Caco-2 (cell line): ENCODE measurements at regions not wholly inside any gene's neighbourhood (a gene's known extent, or its start where the extent isn't known, plus 50 kb on each side); places are given as distances from the start of the nearest gene placed in this dataset.

Experiments used
- BruUV-seq: library from RNA; stranded (reverse); fragments of 400-500 nt; replicated peaks from 2 replicates; lab custom pipeline; 2021; lab: Mats Ljungman, UMichigan
- CTCF ChIA-PET: fragments of 300-600 bp; sonication (Branson Sonifier 250); formaldehyde crosslinking; loops from one replicate; lab custom pipeline; 2022; ENCODE audit warnings: antibody characterized with exemption; lab: Charles Lee
- POLR2A ChIA-PET: fragments of 300-600 bp; sonication (Branson Sonifier 250); formaldehyde crosslinking; loops from one replicate; lab custom pipeline; 2022; ENCODE audit warnings: antibody characterized with exemption; lab: Charles Lee
- DNase-seq, 2 experiments: peaks; one replicate each; pipeline versions ENCODE4 v3.0.0 to v3.0.0-alpha.2; 2020 to 2022
- H3K27me3 ChIP-seq: replicated peaks from 2 replicates; pipeline ENCODE4 v1.6.0; 2011; ENCODE audit warnings: low read length; ENCODE audit not compliant: control insufficient read depth, insufficient read depth
- H3K36me3 ChIP-seq: 2 replicates; pipeline ENCODE4 v1.5.1; 2011; ENCODE audit warnings: low read length; ENCODE audit not compliant: control insufficient read depth, insufficient read depth
- H3K4me1 ChIP-seq: fragments of 250-450 bp; sonication (Bioruptor Pico); 2 replicates; pipeline ENCODE4 v1.5.1; 2020; ENCODE audit warnings: mild to moderate bottlenecking
- H3K4me3 ChIP-seq: 2 replicates; pipeline ENCODE4 v1.5.1; 2011; ENCODE audit warnings: low read depth, mild to moderate bottlenecking, control low read depth, low read length
- H3K9me3 ChIP-seq: fragments of 250-450 bp; sonication (Bioruptor Pico); 2 replicates; pipeline ENCODE4 v1.5.1; 2020; ENCODE audit warnings: mild to moderate bottlenecking, moderate library complexity
- H3K27ac Mint-ChIP-seq: one replicate; pipeline ENCODE4 v1.8.0; 2022; ENCODE audit warnings: mixed read lengths; ENCODE audit not compliant: unreplicated experiment
- H3K27me3 Mint-ChIP-seq: one replicate; pipeline ENCODE4 v1.8.0; 2022; ENCODE audit warnings: mixed read lengths; ENCODE audit not compliant: insufficient read depth, unreplicated experiment
- H3K36me3 Mint-ChIP-seq: one replicate; pipeline ENCODE4 v1.8.0; 2022; ENCODE audit warnings: mild to moderate bottlenecking, mixed read lengths; ENCODE audit not compliant: insufficient read depth, unreplicated experiment
- H3K4me1 Mint-ChIP-seq: one replicate; pipeline ENCODE4 v1.8.0; 2022; ENCODE audit warnings: low read depth, mixed read lengths; ENCODE audit not compliant: unreplicated experiment
- H3K4me3 Mint-ChIP-seq: one replicate; pipeline ENCODE4 v1.8.0; 2022; ENCODE audit warnings: mild to moderate bottlenecking, moderate library complexity, mixed read lengths; ENCODE audit not compliant: unreplicated experiment
- H3K9me3 Mint-ChIP-seq: one replicate; pipeline ENCODE4 v1.8.0; 2022; ENCODE audit warnings: mixed read lengths; ENCODE audit not compliant: unreplicated experiment
- CTCF ChIP-seq, 2 experiments: fragments of 200-600 bp in 1 of 2; IDR thresholded peaks; 1 replicate in 1 of 2; 2 replicates in 1 of 2; pipeline versions ENCODE4 v1.5.1 to v1.8.0; 2011 to 2022; ENCODE audit warnings: antibody characterized with exemption in 1 of 2, control low read depth in 1 of 2, inconsistent platforms in 1 of 2, low read depth in 1 of 2, low read length in 1 of 2, mild to moderate bottlenecking in 1 of 2, moderate library complexity in 1 of 2; ENCODE audit not compliant: insufficient read depth in 1 of 2, severe bottlenecking in 1 of 2, unreplicated experiment in 1 of 2
- intact Hi-C: fragments of 100-400 bp; cut with micrococcal nuclease; formaldehyde crosslinking; loops from one replicate; pipeline ENCODE4 v1.10.0; 2022; ENCODE audit not compliant: unreplicated experiment

GRCh38 chr13:104309431-104309830, 1243.2 kb upstream of the SLC10A2 start:
- no peaks in the 10 kb centered on the region for H3K36me3 Mint-ChIP-seq
- Histone ChIP-seq H3K4me3 (no peak overlapping the region), H3K4me1 (peaks cover 4% of the 10 kb centered on the region; the same call in 1 of the 2 replicates), H3K27me3 (no peaks in the 10 kb centered on the region), H3K36me3 (no peaks in the 10 kb centered on the region), H3K9me3 (peaks cover 5% of the 10 kb centered on the region; the same call in 1 of the 2 replicates)
- H3K27ac Mint-ChIP-seq, result no peak overlapping the region
- peaks cover 7% of the 10 kb centered on the region for H3K4me1 Mint-ChIP-seq
- H3K9me3 Mint-ChIP-seq, result no peaks in the 10 kb centered on the region
- TF ChIP-seq CTCF (IDR thresholded peaks at IDR 0.05; ENCODE audit: insufficient read depth in 1 of 2, low read depth in 1 of 2, low read length in 1 of 2, severe bottlenecking in 1 of 2, unreplicated experiment in 1 of 2), result no peak
- no peak overlapping the region for H3K4me3 Mint-ChIP-seq
- intact Hi-C loops, result no loop called here
- no TSS peak for BruUV-seq
- CTCF ChIA-PET, result no interaction called here
- no peaks in the 10 kb centered on the region for H3K27me3 Mint-ChIP-seq
- DNase-seq, result no peak
- POLR2A ChIA-PET, result no interaction called here

GRCh38 chr13:104301171-104301975, 1235.2 kb upstream of the SLC10A2 start:
- intact Hi-C loops, result no loop called here
- H3K27me3 ChIP-seq, result no peaks in the 10 kb centered on the region
- no peaks in the 10 kb centered on the region for H3K4me1 ChIP-seq
- ChIA-PET POLR2A (no interaction called here), CTCF (no interaction called here)
- no TSS peak for BruUV-seq
- no peak for TF ChIP-seq CTCF (IDR thresholded peaks at IDR 0.05; ENCODE audit: insufficient read depth in 1 of 2, low read depth in 1 of 2, low read length in 1 of 2, severe bottlenecking in 1 of 2, unreplicated experiment in 1 of 2)
- Mint-ChIP-seq H3K4me1 (no peaks in the 10 kb centered on the region), H3K9me3 (no peaks in the 10 kb centered on the region), H3K27ac (no peak overlapping the region), H3K4me3 (no peak overlapping the region), H3K36me3 (no peaks in the 10 kb centered on the region), H3K27me3 (no peaks in the 10 kb centered on the region)
- DNase-seq, result no peak
- no peaks in the 10 kb centered on the region for H3K36me3 ChIP-seq
- no peaks in the 10 kb centered on the region for H3K9me3 ChIP-seq
- no peak overlapping the region for H3K4me3 ChIP-seq

- Mint-ChIP-seq H3K27me3 (peaks cover 5% of the 10 kb centered on the region), H3K27ac (no peak overlapping the region), H3K4me1 (no peaks in the 10 kb centered on the region), H3K9me3 (no peaks in the 10 kb centered on the region), H3K4me3 (no peak overlapping the region), H3K36me3 (no peaks in the 10 kb centered on the region)
- intact Hi-C loops, result no loop called here
- BruUV-seq, result no TSS peak
- Histone ChIP-seq H3K36me3 (no peaks in the 10 kb centered on the region), H3K4me3 (no peak overlapping the region), H3K4me1 (no peaks in the 10 kb centered on the region), H3K9me3 (no peaks in the 10 kb centered on the region), H3K27me3 (no peaks in the 10 kb centered on the region)
- no peak for DNase-seq
- CTCF ChIA-PET, result no interaction called here
- POLR2A ChIA-PET, result no interaction called here
- TF ChIP-seq CTCF (IDR thresholded peaks at IDR 0.05; ENCODE audit: insufficient read depth in 1 of 2, low read depth in 1 of 2, low read length in 1 of 2, severe bottlenecking in 1 of 2, unreplicated experiment in 1 of 2), result no peak
Observed at GRCh38 chr13:104297075-104297474, 1230.9 kb upstream of the SLC10A2 start.
